ENCODE measurements at regions not wholly inside any gene's neighbourhood (a gene's known extent, or its start where the extent isn't known, plus 50 kb on each side); places are given as distances from the start of the nearest gene placed in this dataset.

GRCh38 chr6:170030821-170031471, 259.9 kb downstream of the DLL1 start:
- no peaks in the 10 kb centered on the region for H3K36me3 ChIP-seq
- DNase-seq = no peak
- H3K27ac ChIP-seq = no peak overlapping the region

GRCh38 chr6:170030284-170030815, 260.5 kb downstream of the DLL1 start:
- Histone ChIP-seq H3K36me3 (no peaks in the 10 kb centered on the region), H3K27ac (no peak overlapping the region), H3K9me3 (ENCODE audit: severe bottlenecking) (peaks cover 5% of the 10 kb centered on the region), H3K4me3 (ENCODE audit: low read depth, low read length) (no peak overlapping the region), H3K27me3 (ENCODE audit: insufficient read depth, low read depth, severe bottlenecking) (no peaks in the 10 kb centered on the region)
- DNase-seq = no peak
- no peak for TF ChIP-seq CTCF (IDR thresholded peaks at IDR 0.05; ENCODE audit: low read depth, low read length)

More at GRCh38 chr6:170030821-170031471, 259.9 kb downstream of the DLL1 start:
- H3K9me3 ChIP-seq (ENCODE audit: severe bottlenecking) = peaks cover 5% of the 10 kb centered on the region
- H3K27me3 ChIP-seq (ENCODE audit: insufficient read depth, low read depth, severe bottlenecking) = no peaks in the 10 kb centered on the region
- no peak for TF ChIP-seq CTCF (IDR thresholded peaks at IDR 0.05; ENCODE audit: low read depth, low read length)
- no peak overlapping the region for H3K4me3 ChIP-seq (ENCODE audit: low read depth, low read length)

- TF ChIP-seq CTCF (IDR thresholded peaks at IDR 0.05; ENCODE audit: low read depth, low read length) = no peak
- DNase-seq = no peak
- Histone ChIP-seq H3K36me3 (no peaks in the 10 kb centered on the region), H3K27ac (no peak overlapping the region), H3K9me3 (ENCODE audit: severe bottlenecking) (peaks cover 5% of the 10 kb centered on the region), H3K4me3 (ENCODE audit: low read depth, low read length) (no peak overlapping the region), H3K27me3 (ENCODE audit: insufficient read depth, low read depth, severe bottlenecking) (no peaks in the 10 kb centered on the region)
Observed at GRCh38 chr6:170029416-170030283, 261.2 kb downstream of the DLL1 start.

- Histone ChIP-seq H3K36me3 (no peaks in the 10 kb centered on the region), H3K27ac (no peak overlapping the region), H3K27me3 (ENCODE audit: insufficient read depth, low read depth, severe bottlenecking) (no peaks in the 10 kb centered on the region), H3K9me3 (ENCODE audit: severe bottlenecking) (peaks cover 5% of the 10 kb centered on the region), H3K4me3 (ENCODE audit: low read depth, low read length) (no peak overlapping the region)
- TF ChIP-seq CTCF (IDR thresholded peaks at IDR 0.05; ENCODE audit: low read depth, low read length) = no peak
- DNase-seq = no peak
Observed at GRCh38 chr6:170028629-170029345, 262.1 kb downstream of the DLL1 start.

- Histone ChIP-seq H3K9me3 (ENCODE audit: severe bottlenecking) (no peaks in the 10 kb centered on the region), H3K4me3 (ENCODE audit: low read depth, low read length) (no peak overlapping the region), H3K27ac (no peak overlapping the region), H3K36me3 (no peaks in the 10 kb centered on the region), H3K27me3 (ENCODE audit: insufficient read depth, low read depth, severe bottlenecking) (no peaks in the 10 kb centered on the region)
- no peak for TF ChIP-seq CTCF (IDR thresholded peaks at IDR 0.05; ENCODE audit: low read depth, low read length)
- no peak for DNase-seq
Observed at GRCh38 chr6:170027647-170028043, 263.2 kb downstream of the DLL1 start.
